ENCODE measurements at regions not wholly inside any gene's neighbourhood (a gene's known extent, or its start where the extent isn't known, plus 50 kb on each side); places are given as distances from the start of the nearest gene placed in this dataset.

DNA sequence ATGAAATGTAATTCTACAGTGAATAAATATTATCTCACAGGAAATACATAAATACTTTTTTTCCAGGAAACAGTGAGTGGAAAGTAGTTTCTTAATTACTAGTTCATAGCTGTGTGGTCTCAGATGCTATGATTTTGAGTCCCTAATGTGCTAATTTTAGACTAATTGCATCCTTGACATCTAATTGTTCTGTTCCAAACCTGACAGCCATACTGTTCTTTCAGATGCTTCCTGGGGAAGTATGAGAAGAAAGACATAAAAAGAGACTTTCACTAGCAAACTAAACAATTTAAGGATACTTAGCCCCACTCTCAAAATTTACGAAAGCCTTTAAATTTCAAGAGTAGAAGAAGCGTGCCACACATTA is 350.9 kb upstream of the CDH20 start (continued):
- TF ChIP-seq CTBP2 (IDR thresholded peaks at IDR 0.05; ENCODE audit: borderline replicate concordance, insufficient read depth, insufficient read length, low read length), result no peak
- TF ChIP-seq HDAC6 (IDR thresholded peaks at IDR 0.05; ENCODE audit: low read depth, low read length), result no peak
- TF ChIP-seq TAF1 (IDR thresholded peaks at IDR 0.05; ENCODE audit: low read depth, low read length), result no peak
- no peak for TF ChIP-seq KDM5A (IDR thresholded peaks at IDR 0.05; ENCODE audit: low read length)

Measured in H1 (cell line).